Suprapubic skin (tissue), 3 donors: ENCODE measurements at regions not wholly inside any gene's neighbourhood (a gene's known extent, or its start where the extent isn't known, plus 50 kb on each side); places are given as distances from the start of the nearest gene placed in this dataset.

Experiments used
- EP300 ChIP-seq: sonication (generic); formaldehyde crosslinking; IDR thresholded peaks from one replicate; pipeline ENCODE4 v1.6.1; 2017; ENCODE audit warnings: antibody characterized with exemption
- POLR2A ChIP-seq, 2 donors: fragments of 450-650 bp; IDR thresholded peaks; one replicate each; pipeline ENCODE4 v1.6.1; 2017; ENCODE audit warnings: antibody characterized with exemption in 2 of 2, mild to moderate bottlenecking in 2 of 2, moderate library complexity in 2 of 2
- TF ChIP-seq, protein P1 (sequence below), 2 donors: fragments of 200-600 bp in 1 of 2; fragments of 450-650 bp in 1 of 2; sonication (generic) in 1 of 2; IDR thresholded peaks; one replicate each; pipeline ENCODE4 v1.5.1; 2016 to 2019; ENCODE audit warnings: antibody characterized with exemption in 2 of 2, mild to moderate bottlenecking in 1 of 2, moderate library complexity in 1 of 2

DNA sequence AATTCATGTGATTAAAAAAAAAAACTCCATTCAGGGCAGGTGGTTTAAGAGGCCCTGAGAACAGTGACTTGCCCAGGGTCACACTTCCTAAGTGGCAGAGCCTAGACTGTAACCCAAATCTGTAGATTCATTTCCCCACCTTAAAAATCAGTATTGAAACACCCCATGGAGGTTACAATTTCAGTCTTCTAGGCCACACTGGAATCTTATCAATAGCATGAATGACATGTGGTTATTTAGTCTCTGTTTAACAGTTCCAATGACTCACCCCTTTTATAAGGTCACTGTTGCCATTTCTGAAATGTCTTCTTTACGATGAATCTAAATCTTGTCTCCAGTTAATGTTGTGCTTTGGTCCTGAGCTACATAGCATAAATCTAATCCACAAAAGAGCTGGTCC is 262.3 kb upstream of the GRIP1 start:
- TF ChIP-seq, protein P1, sequence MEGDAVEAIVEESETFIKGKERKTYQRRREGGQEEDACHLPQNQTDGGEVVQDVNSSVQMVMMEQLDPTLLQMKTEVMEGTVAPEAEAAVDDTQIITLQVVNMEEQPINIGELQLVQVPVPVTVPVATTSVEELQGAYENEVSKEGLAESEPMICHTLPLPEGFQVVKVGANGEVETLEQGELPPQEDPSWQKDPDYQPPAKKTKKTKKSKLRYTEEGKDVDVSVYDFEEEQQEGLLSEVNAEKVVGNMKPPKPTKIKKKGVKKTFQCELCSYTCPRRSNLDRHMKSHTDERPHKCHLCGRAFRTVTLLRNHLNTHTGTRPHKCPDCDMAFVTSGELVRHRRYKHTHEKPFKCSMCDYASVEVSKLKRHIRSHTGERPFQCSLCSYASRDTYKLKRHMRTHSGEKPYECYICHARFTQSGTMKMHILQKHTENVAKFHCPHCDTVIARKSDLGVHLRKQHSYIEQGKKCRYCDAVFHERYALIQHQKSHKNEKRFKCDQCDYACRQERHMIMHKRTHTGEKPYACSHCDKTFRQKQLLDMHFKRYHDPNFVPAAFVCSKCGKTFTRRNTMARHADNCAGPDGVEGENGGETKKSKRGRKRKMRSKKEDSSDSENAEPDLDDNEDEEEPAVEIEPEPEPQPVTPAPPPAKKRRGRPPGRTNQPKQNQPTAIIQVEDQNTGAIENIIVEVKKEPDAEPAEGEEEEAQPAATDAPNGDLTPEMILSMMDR (IDR thresholded peaks at IDR 0.05): no peak
- TF ChIP-seq EP300: no peak
- TF ChIP-seq POLR2A (IDR thresholded peaks at IDR 0.05): no peak
